LNCaP clone FGC (cell line): ENCODE measurements at regions not wholly inside any gene's neighbourhood (a gene's known extent, or its start where the extent isn't known, plus 50 kb on each side); places are given as distances from the start of the nearest gene placed in this dataset.

Experiments used
- DNase-seq: peaks from one replicate; pipeline ENCODE4 v3.0.0-alpha.2; 2011; ENCODE audit warnings: low read depth
- H3K4me3 ChIP-seq: 2 replicates; pipeline ENCODE4 v1.5.1; 2011; ENCODE audit warnings: mild to moderate bottlenecking, low read depth, low read length, control low read depth
- TF ChIP-seq, protein P1 (sequence below): IDR thresholded peaks from 2 replicates; pipeline ENCODE4 v1.5.1; 2012; ENCODE audit warnings: mild to moderate bottlenecking; ENCODE audit not compliant: control insufficient read depth, insufficient read depth; ENCODE audit errors: extremely low read depth

DNA sequence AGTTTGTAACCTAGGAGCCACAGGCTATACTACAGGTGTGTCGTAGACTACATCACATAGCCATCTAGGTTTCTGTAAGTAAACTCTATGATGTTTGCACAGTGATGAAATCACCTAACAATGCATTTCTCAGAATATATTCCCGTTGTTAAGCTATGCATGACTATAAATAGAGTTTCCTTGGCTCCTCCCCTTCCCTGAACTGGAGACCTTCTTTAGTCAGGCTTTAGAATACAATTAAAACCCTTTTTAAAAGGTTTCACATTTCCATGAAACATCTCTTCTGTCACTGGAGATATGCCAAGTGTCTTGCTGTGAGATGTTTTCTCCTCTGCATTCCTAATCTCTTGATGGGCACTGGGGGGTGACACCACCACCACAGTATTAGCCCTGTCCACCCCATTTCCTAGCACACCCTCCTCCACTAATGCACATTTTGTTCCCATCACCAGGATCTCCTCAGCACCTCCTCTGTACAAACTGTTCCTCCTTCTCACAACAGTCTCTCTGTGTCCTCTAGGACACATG is 334.6 kb upstream of the CPEB2 start:
- TF ChIP-seq, protein P1, sequence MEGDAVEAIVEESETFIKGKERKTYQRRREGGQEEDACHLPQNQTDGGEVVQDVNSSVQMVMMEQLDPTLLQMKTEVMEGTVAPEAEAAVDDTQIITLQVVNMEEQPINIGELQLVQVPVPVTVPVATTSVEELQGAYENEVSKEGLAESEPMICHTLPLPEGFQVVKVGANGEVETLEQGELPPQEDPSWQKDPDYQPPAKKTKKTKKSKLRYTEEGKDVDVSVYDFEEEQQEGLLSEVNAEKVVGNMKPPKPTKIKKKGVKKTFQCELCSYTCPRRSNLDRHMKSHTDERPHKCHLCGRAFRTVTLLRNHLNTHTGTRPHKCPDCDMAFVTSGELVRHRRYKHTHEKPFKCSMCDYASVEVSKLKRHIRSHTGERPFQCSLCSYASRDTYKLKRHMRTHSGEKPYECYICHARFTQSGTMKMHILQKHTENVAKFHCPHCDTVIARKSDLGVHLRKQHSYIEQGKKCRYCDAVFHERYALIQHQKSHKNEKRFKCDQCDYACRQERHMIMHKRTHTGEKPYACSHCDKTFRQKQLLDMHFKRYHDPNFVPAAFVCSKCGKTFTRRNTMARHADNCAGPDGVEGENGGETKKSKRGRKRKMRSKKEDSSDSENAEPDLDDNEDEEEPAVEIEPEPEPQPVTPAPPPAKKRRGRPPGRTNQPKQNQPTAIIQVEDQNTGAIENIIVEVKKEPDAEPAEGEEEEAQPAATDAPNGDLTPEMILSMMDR: no peak
- no peak for DNase-seq
- no peak overlapping the region for H3K4me3 ChIP-seq

DNA sequence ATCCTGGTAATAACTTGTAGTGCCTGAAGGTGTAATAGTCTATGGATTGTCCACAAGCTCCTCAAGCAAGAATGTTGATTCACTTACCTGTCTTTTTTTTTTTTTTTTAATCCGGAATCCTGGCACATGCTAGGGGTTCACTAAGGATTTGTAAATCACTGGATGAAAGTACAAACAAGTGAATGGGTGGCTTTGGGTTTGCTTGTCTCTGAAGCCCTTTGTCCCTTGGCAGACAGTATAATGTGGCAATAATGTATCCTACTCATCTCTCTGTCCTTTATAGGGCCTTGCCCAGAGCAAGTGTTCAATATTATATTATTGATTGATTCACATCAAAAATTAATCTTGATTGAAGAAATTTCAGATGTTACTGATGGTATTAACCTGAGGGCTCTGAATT is 334.0 kb upstream of the CPEB2 start:
- no peak for DNase-seq
- no peak overlapping the region for H3K4me3 ChIP-seq
- TF ChIP-seq, protein P1: no peak

DNA sequence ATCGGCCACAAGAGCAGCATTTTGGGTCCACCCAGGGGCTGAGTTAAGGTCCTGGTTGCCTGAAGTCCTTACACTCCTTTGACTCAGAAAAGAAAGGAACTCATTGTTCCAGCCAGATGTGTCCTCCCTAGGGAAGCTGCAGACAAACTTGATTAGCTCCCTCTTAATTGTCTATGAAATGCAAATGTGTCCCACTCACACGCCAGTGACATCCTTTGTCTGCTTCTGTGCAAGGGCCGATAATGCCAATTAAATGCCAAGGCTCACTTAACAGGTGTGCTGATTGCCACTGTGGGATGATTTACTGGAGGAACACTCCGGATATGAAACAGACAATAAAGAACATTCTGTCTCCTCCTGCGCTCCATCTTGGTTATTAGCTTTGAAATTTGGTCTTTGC is 332.9 kb upstream of the CPEB2 start:
- H3K4me3 ChIP-seq: no peak overlapping the region
- TF ChIP-seq, protein P1: no peak
- DNase-seq: no peak

DNA sequence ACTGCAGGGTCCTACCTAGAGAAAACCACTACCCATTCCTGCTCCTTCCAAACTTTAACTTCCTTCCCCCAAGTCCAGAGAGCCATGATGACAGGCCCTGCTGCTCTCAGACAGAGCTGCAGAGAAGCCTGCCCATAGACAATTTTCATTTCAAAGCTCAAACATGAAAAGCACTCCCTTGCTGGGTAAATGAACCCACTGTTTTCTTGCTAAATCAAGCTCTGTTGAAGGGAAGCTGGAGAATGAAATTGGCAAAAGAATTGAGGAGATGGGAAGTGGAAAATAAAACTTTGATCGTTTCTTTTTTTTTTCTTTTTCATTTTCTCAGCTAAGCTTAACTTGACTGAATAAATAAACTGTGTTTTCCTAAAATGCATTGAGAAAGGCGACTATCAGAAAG is 331.1 kb upstream of the CPEB2 start:
- no peak for DNase-seq
- no peak overlapping the region for H3K4me3 ChIP-seq
- TF ChIP-seq, protein P1: no peak

DNA sequence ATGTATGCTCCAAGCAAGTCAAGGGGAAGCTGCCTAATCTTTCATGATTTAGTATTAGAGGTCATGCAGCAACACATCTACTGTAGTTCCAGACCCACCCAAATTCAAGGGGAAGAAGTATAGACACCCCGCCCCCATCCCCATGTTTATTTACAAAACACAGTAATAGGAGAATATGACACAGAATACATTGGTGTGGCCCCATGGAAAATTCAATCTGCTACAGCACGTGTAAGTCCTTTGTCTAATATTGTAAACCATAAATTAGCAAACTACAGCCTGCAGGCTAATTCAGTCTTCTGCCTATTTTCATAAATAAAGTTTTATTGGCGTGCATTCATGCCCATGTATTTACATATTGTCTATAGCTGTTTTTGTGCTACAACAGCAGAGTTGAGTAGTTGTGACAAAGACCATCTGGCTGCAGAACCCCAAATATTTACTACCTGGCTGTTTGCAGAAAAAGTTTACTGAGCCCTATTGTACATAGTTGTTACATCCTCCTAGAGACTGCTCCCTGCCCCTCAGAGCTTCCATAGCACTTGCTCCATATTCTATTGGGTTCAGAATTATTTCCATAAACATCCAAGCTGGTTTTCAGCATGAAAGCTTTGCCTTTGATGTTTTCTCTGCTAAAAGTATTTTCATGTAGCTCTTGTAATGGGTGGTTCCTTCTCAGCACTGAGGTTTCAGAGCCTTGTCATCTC is 326.8 kb upstream of the CPEB2 start:
- TF ChIP-seq, protein P1: no peak
- DNase-seq: no peak

DNA sequence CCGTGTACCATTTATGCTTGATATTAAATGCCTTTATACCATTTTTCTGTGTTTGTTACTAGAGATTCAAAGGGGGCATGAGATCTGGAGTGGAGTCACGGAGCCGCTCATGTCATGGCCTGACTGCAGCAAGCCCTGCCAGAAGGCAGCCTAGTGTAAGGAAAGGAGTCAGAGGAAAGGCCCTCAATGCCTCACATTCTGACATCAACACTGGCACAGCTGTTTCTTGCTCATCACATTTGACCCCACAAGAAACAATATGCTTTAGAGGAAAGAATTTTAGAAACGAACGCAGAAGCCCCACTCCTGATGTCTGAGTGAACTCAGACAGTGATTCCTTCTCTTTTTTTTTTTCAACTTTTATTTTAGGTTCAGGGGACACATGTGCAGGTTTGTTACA is 322.4 kb upstream of the CPEB2 start:
- no peak overlapping the region for H3K4me3 ChIP-seq
- no peak for DNase-seq
- TF ChIP-seq, protein P1: no peak

More for the DNA sequence above, 326.8 kb upstream of the CPEB2 start:
- H3K4me3 ChIP-seq: no peak overlapping the region

DNA sequence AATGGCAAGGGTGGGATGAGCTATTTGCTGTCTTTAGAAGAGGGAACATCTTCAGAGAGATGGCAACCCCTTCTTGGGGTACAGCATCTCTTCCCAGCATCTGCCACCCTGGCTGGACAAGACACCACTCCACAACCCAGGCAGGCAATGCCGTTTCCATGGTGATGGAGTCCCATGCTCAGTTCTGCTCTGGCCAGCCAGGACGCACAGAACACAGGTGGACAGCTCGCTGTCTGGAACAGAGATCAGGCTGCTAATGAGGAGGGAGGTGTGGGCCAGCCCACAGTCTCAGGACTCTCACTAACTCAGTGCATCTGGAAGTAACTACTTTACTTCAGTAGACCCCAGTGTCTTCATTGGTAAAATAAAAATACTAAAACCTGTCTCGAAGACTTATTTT is 321.0 kb upstream of the CPEB2 start:
- no peak overlapping the region for H3K4me3 ChIP-seq
- TF ChIP-seq, protein P1: no peak
- DNase-seq: no peak
